ENCODE measurements at regions not wholly inside any gene's neighbourhood (a gene's known extent, or its start where the extent isn't known, plus 50 kb on each side); places are given as distances from the start of the nearest gene placed in this dataset.
A peak's percentile ranks its signal among the peaks of the same experiment; 100 is the strongest.

DNA sequence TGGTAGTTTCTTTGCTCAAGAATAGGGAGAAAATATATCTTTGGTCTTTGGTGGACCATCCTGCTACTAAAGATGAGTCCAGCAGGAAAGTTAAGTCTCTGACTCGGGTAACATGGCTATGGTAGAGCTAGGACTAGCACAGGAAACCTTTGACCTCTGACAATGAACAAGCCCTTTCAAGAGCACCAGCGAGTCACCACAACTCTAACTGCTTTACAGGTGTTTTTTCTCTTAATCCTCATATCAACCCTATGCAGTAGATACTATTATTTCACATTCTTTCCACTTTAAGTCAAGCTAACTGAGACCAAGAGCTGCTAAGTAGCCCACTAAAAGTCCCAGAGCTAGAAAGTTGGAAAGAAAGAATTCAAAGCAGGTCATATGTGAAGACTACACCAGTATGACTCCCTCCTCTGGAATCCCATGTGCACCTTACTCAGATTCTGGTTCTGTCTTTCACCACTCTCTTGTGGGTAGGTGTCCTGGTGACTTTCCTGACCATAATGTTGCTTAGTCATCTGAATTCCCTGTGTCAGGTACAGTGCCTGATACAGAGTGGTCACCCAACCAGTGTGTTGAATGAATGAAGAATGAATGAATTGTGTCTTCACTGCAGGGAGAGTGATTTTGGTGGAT, 53.8 kb upstream of the ME3 start:
- no peak for FAIRE-seq

DNA sequence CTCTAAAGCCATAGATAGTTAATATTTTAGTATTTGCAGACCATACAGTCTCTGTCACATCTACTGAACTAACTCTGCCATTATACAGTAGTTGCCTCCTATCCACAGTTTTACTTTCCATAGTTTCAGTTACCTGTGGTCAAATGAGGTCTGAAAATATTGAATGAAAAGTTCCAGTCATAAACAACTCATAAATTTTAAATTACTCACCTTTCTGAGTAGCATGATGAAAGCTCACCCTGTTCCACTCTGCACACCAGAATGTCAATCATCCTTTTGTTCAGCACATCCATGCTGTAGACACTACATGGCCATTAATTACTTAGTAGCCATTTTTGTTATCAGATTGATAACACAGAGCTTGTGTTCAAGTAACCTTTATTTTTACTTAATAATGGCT, 51.7 kb upstream of the ME3 start:
- FAIRE-seq, result no peak

DNA sequence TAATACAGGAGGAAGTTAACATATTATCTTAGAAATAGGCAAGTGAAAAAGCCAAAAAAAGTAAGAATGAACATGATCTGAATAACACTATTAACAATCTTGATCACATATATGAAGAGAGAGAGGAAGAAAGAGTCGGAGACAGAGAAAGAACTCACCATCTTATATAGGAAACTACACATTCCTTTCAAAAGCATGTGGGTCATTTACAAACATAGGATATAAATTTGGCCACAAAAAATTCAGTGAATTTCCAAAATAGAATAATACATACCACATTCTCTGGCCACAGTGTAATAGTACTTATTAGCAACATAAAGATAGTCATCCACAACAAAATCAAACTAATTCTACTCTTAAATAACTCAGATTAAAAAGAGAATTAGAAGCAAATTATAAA, 50.9 kb upstream of the ME3 start:
- FAIRE-seq, result no peak

GRCh38 chr11:86722748-86723147, 50.3 kb upstream of the ME3 start:
- peak; percentile 81 for FAIRE-seq
